ENCODE measurements at regions not wholly inside any gene's neighbourhood (a gene's known extent, or its start where the extent isn't known, plus 50 kb on each side); places are given as distances from the start of the nearest gene placed in this dataset.

DNA sequence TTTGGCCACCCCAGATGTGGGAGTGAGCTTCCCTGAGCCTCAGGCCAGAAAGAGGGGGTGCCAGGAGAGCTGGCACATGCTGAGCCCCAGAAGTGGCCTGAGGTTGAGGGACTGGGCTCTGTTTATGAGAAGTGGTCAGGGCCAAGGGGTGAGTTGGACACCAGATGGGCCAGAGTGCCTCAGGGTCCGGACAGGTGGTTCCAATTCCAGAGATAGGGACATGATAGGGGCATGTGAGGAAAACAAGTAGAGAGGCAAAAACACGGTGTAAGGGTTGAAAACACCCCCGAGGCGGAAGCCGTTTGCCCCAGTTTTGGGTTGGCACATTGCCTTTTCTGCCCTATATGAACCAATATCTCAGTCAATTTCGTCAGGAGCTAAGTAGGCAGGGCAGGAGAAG is 125.6 kb upstream of the NFIB start:
- TF ChIP-seq POLR2AphosphoS5 (IDR thresholded peaks at IDR 0.05): no peak
- TF ChIP-seq, protein P1, sequence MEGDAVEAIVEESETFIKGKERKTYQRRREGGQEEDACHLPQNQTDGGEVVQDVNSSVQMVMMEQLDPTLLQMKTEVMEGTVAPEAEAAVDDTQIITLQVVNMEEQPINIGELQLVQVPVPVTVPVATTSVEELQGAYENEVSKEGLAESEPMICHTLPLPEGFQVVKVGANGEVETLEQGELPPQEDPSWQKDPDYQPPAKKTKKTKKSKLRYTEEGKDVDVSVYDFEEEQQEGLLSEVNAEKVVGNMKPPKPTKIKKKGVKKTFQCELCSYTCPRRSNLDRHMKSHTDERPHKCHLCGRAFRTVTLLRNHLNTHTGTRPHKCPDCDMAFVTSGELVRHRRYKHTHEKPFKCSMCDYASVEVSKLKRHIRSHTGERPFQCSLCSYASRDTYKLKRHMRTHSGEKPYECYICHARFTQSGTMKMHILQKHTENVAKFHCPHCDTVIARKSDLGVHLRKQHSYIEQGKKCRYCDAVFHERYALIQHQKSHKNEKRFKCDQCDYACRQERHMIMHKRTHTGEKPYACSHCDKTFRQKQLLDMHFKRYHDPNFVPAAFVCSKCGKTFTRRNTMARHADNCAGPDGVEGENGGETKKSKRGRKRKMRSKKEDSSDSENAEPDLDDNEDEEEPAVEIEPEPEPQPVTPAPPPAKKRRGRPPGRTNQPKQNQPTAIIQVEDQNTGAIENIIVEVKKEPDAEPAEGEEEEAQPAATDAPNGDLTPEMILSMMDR (IDR thresholded peaks at IDR 0.05 in 8 of 11, conservative IDR thresholded peaks at IDR 0.05 in 3 of 11): no peak
